HepG2 (cell line): ENCODE measurements at regions not wholly inside any gene's neighbourhood (a gene's known extent, or its start where the extent isn't known, plus 50 kb on each side); places are given as distances from the start of the nearest gene placed in this dataset.

ENCODE experiments used
- FOSL2 ChIP-seq: sonication (generic); formaldehyde crosslinking; IDR thresholded peaks from 2 replicates; pipeline ENCODE4 v1.4.0; 2020; ENCODE audit warnings: missing genetic modification reagents
- KMT2A ChIP-seq: sonication (generic); formaldehyde crosslinking; IDR thresholded peaks from 2 replicates; pipeline ENCODE4 v1.4.0; 2020; ENCODE audit warnings: missing genetic modification reagents
- PRMT3 ChIP-seq: sonication (generic); formaldehyde crosslinking; IDR thresholded peaks from 2 replicates; pipeline ENCODE4 v1.8.1; 2022; ENCODE audit warnings: low read depth, mild to moderate bottlenecking, moderate library complexity, missing genetic modification reagents, borderline replicate concordance
- SP1 ChIP-seq, 2 experiments: fragments of 450-650 bp in 1 of 2; sonication (generic) in 1 of 2; formaldehyde crosslinking in 1 of 2; IDR thresholded peaks; 2 replicates each; pipeline versions ENCODE4 v1.4.0 to v1.6.1; 2016 to 2020; ENCODE audit warnings: missing genetic modification reagents in 1 of 2
- TFE3 ChIP-seq: IDR thresholded peaks from 2 replicates; pipeline ENCODE4 v1.6.1; 2016
- ZNF3 ChIP-seq: IDR thresholded peaks from 2 replicates; pipeline ENCODE4 v1.7.0; 2017; ENCODE audit warnings: inconsistent platforms
- ZZZ3 ChIP-seq: sonication (generic); formaldehyde crosslinking; IDR thresholded peaks from 2 replicates; pipeline ENCODE4 v1.4.0; 2020; ENCODE audit warnings: missing genetic modification reagents, mild to moderate bottlenecking, borderline replicate concordance
- TF ChIP-seq, protein P1 (sequence below): sonication (generic); formaldehyde crosslinking; IDR thresholded peaks from 2 replicates; pipeline ENCODE4 v1.5.0; 2020; ENCODE audit warnings: mild to moderate bottlenecking, missing genetic modification reagents, moderate library complexity
- TF ChIP-seq, protein P2 (sequence below): IDR thresholded peaks from 2 replicates; pipeline ENCODE4 v1.6.1; 2012; ENCODE audit warnings: inconsistent platforms
- TF ChIP-seq, protein P3 (sequence below): sonication (generic); formaldehyde crosslinking; IDR thresholded peaks from 2 replicates; pipeline ENCODE4 v1.8.1; 2022; ENCODE audit warnings: mild to moderate bottlenecking, missing genetic modification reagents

GRCh38 chr1:173410794-173411236 lies 66.3 kb upstream of the PRDX6 start:
- TF ChIP-seq, protein P1, sequence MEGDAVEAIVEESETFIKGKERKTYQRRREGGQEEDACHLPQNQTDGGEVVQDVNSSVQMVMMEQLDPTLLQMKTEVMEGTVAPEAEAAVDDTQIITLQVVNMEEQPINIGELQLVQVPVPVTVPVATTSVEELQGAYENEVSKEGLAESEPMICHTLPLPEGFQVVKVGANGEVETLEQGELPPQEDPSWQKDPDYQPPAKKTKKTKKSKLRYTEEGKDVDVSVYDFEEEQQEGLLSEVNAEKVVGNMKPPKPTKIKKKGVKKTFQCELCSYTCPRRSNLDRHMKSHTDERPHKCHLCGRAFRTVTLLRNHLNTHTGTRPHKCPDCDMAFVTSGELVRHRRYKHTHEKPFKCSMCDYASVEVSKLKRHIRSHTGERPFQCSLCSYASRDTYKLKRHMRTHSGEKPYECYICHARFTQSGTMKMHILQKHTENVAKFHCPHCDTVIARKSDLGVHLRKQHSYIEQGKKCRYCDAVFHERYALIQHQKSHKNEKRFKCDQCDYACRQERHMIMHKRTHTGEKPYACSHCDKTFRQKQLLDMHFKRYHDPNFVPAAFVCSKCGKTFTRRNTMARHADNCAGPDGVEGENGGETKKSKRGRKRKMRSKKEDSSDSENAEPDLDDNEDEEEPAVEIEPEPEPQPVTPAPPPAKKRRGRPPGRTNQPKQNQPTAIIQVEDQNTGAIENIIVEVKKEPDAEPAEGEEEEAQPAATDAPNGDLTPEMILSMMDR, result no peak
- TF ChIP-seq SP1 (IDR thresholded peaks at IDR 0.05), result no peak
- no peak for TF ChIP-seq SP1 (CRISPR knock-in tag; IDR thresholded peaks at IDR 0.05)
- TF ChIP-seq KMT2A (CRISPR knock-in tag), result no peak
- TF ChIP-seq PRMT3, result no peak
- no peak for TF ChIP-seq ZZZ3 (CRISPR knock-in tag)
- TF ChIP-seq, protein P2, sequence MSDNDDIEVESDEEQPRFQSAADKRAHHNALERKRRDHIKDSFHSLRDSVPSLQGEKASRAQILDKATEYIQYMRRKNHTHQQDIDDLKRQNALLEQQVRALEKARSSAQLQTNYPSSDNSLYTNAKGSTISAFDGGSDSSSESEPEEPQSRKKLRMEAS, result no peak
- no peak for TF ChIP-seq FOSL2 (CRISPR knock-in tag)
- TF ChIP-seq, protein P3, sequence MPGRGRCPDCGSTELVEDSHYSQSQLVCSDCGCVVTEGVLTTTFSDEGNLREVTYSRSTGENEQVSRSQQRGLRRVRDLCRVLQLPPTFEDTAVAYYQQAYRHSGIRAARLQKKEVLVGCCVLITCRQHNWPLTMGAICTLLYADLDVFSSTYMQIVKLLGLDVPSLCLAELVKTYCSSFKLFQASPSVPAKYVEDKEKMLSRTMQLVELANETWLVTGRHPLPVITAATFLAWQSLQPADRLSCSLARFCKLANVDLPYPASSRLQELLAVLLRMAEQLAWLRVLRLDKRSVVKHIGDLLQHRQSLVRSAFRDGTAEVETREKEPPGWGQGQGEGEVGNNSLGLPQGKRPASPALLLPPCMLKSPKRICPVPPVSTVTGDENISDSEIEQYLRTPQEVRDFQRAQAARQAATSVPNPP (CRISPR knock-in tag), result no peak
- no peak for TF ChIP-seq ZNF3 (CRISPR knock-in tag)
- no peak for TF ChIP-seq TFE3 (CRISPR knock-in tag)
